Body of pancreas (tissue), 4 donors: ENCODE measurements at regions not wholly inside any gene's neighbourhood (a gene's known extent, or its start where the extent isn't known, plus 50 kb on each side); places are given as distances from the start of the nearest gene placed in this dataset.

Source experiments
- POLR2A ChIP-seq, 3 donors: fragments of 450-650 bp; IDR thresholded peaks; one replicate each; pipeline ENCODE4 v1.6.1; 2016; ENCODE audit warnings: antibody characterized with exemption in 3 of 3, mild to moderate bottlenecking in 2 of 3
- TF ChIP-seq, protein P1 (sequence below), 7 experiments: fragments of 450-650 bp in 4 of 7; fragments of 200-600 bp in 3 of 7; sonication (generic) in 3 of 7; IDR thresholded peaks; one replicate each; pipeline ENCODE4 v1.5.1; 2016 to 2019; ENCODE audit warnings: antibody characterized with exemption in 7 of 7

DNA sequence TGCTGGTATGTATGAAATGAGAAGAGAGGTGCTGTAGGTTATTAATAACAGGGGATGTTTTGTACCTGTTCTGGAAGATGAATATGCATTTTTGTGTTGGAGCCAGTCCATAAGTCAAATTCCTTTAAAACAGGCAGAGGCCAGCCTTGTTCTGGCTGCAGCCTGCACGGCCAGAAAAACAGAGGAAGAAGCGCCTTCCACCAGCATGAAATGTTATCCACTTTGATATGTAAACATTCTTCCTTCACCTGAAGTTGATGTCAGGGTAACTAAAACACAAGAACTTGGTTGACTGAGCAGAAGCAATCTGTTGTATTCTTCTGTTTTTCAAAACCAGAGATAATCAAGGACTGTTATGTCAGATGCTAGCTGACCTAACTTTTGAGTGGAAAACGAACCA lies 237.9 kb upstream of the PLEKHG7 start:
- TF ChIP-seq, protein P1, sequence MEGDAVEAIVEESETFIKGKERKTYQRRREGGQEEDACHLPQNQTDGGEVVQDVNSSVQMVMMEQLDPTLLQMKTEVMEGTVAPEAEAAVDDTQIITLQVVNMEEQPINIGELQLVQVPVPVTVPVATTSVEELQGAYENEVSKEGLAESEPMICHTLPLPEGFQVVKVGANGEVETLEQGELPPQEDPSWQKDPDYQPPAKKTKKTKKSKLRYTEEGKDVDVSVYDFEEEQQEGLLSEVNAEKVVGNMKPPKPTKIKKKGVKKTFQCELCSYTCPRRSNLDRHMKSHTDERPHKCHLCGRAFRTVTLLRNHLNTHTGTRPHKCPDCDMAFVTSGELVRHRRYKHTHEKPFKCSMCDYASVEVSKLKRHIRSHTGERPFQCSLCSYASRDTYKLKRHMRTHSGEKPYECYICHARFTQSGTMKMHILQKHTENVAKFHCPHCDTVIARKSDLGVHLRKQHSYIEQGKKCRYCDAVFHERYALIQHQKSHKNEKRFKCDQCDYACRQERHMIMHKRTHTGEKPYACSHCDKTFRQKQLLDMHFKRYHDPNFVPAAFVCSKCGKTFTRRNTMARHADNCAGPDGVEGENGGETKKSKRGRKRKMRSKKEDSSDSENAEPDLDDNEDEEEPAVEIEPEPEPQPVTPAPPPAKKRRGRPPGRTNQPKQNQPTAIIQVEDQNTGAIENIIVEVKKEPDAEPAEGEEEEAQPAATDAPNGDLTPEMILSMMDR (IDR thresholded peaks at IDR 0.05), result no peak
- TF ChIP-seq POLR2A (IDR thresholded peaks at IDR 0.05), result no peak
